ENCODE measurements at regions not wholly inside any gene's neighbourhood (a gene's known extent, or its start where the extent isn't known, plus 50 kb on each side); places are given as distances from the start of the nearest gene placed in this dataset.

- CTCF ChIA-PET, result interaction anchor here (0.6 to 2.2 kb wide), 7 partner anchors 13 to 944 kb away, joined by 3 to 7 read pairs (median 3); no protein-coding TSS in a partner anchor
Measured at GRCh38 chr5:158162026-158162425, 303.1 kb upstream of the CLINT1 start.

GRCh38 chr5:158159621-158160020 lies 300.7 kb upstream of the CLINT1 start:
- BruUV-seq (replicated peaks), result no TSS peak
- ChIA-PET CTCF (no interaction called here), POLR2A (no interaction called here)
- no peak for TF ChIP-seq CTCF (IDR thresholded peaks at IDR 0.05; ENCODE audit: unreplicated experiment)
- intact Hi-C loops (cut with micrococcal nuclease), result no loop called here
- H3K36me3 Mint-ChIP-seq (ENCODE audit: insufficient read depth, unreplicated experiment), result no peaks in the 10 kb centered on the region
- no peak for DNase-seq (ENCODE audit: unreplicated experiment)
- no peak overlapping the region for H3K4me3 Mint-ChIP-seq (ENCODE audit: unreplicated experiment)
- no peaks in the 10 kb centered on the region for H3K9me3 Mint-ChIP-seq (ENCODE audit: unreplicated experiment)
- no peaks in the 10 kb centered on the region for H3K27me3 Mint-ChIP-seq (ENCODE audit: insufficient read depth, unreplicated experiment)
- H3K27ac Mint-ChIP-seq (ENCODE audit: low read depth, unreplicated experiment), result no peak overlapping the region
- H3K4me1 Mint-ChIP-seq (ENCODE audit: insufficient read depth, unreplicated experiment), result peaks cover 4% of the 10 kb centered on the region

More at GRCh38 chr5:158162026-158162425, 303.1 kb upstream of the CLINT1 start:
- no peak overlapping the region for H3K27ac Mint-ChIP-seq (ENCODE audit: low read depth, unreplicated experiment)
- no peaks in the 10 kb centered on the region for H3K4me1 Mint-ChIP-seq (ENCODE audit: insufficient read depth, unreplicated experiment)
- POLR2A ChIA-PET, result interaction anchor here (0.5 to 1.0 kb wide), 2 partner anchors 11 to 1574 kb away, joined by 3 read pairs; no protein-coding TSS in a partner anchor
- H3K36me3 Mint-ChIP-seq (ENCODE audit: insufficient read depth, unreplicated experiment), result no peaks in the 10 kb centered on the region
- no peak for DNase-seq (ENCODE audit: unreplicated experiment)
- intact Hi-C loops (cut with micrococcal nuclease), result no loop called here
- no peaks in the 10 kb centered on the region for H3K27me3 Mint-ChIP-seq (ENCODE audit: insufficient read depth, unreplicated experiment)
- no peak for TF ChIP-seq CTCF (IDR thresholded peaks at IDR 0.05; ENCODE audit: unreplicated experiment)
- H3K4me3 Mint-ChIP-seq (ENCODE audit: unreplicated experiment), result no peak overlapping the region
- no TSS peak for BruUV-seq (replicated peaks)
- H3K9me3 Mint-ChIP-seq (ENCODE audit: unreplicated experiment), result no peaks in the 10 kb centered on the region

GRCh38 chr5:158155811-158156505 lies 297.0 kb upstream of the CLINT1 start:
- CTCF ChIA-PET, result interaction anchor here (0.5 to 3.3 kb wide), 8 partner anchors 14 to 889 kb away, joined by 3 to 18 read pairs (median 4); no protein-coding TSS in a partner anchor
- POLR2A ChIA-PET, result no interaction called here
- Mint-ChIP-seq H3K4me3 (ENCODE audit: unreplicated experiment) (no peak overlapping the region), H3K27me3 (ENCODE audit: insufficient read depth, unreplicated experiment) (no peaks in the 10 kb centered on the region), H3K27ac (ENCODE audit: low read depth, unreplicated experiment) (no peak overlapping the region), H3K4me1 (ENCODE audit: insufficient read depth, unreplicated experiment) (peaks cover 12% of the 10 kb centered on the region), H3K9me3 (ENCODE audit: unreplicated experiment) (no peaks in the 10 kb centered on the region), H3K36me3 (ENCODE audit: insufficient read depth, unreplicated experiment) (no peaks in the 10 kb centered on the region)
- intact Hi-C loops (cut with micrococcal nuclease), result loop anchor here (2.0 kb wide), 1 partner anchor 81 kb away; no protein-coding TSS in a partner anchor
- BruUV-seq (replicated peaks), result no TSS peak
- no peak for TF ChIP-seq CTCF (IDR thresholded peaks at IDR 0.05; ENCODE audit: unreplicated experiment)
- DNase-seq (ENCODE audit: unreplicated experiment), result no peak

GRCh38 chr5:158155067-158155466 lies 296.1 kb upstream of the CLINT1 start:
- BruUV-seq (replicated peaks), result no TSS peak
- H3K36me3 Mint-ChIP-seq (ENCODE audit: insufficient read depth, unreplicated experiment), result no peaks in the 10 kb centered on the region
- intact Hi-C loops (cut with micrococcal nuclease), result loop anchor here (2.0 kb wide), 1 partner anchor 80 kb away; no protein-coding TSS in a partner anchor

More at GRCh38 chr5:158155067-158155466, 296.1 kb upstream of the CLINT1 start:
- Mint-ChIP-seq H3K27ac (ENCODE audit: low read depth, unreplicated experiment) (no peak overlapping the region), H3K4me1 (ENCODE audit: insufficient read depth, unreplicated experiment) (peaks cover 12% of the 10 kb centered on the region), H3K4me3 (ENCODE audit: unreplicated experiment) (no peak overlapping the region), H3K27me3 (ENCODE audit: insufficient read depth, unreplicated experiment) (no peaks in the 10 kb centered on the region), H3K9me3 (ENCODE audit: unreplicated experiment) (no peaks in the 10 kb centered on the region)
- TF ChIP-seq CTCF (IDR thresholded peaks at IDR 0.05; ENCODE audit: unreplicated experiment), result no peak
- no peak for DNase-seq (ENCODE audit: unreplicated experiment)
- CTCF ChIA-PET, result interaction anchor here (0.5 to 3.3 kb wide), 7 partner anchors 16 to 543 kb away, joined by 3 to 18 read pairs (median 4); no protein-coding TSS in a partner anchor
- POLR2A ChIA-PET, result interaction anchor here (1.1 to 1.3 kb wide), 3 partner anchors 21 to 71 kb away, joined by 3 to 7 read pairs (median 3); no protein-coding TSS in a partner anchor
